ENCODE measurements at regions not wholly inside any gene's neighbourhood (a gene's known extent, or its start where the extent isn't known, plus 50 kb on each side); places are given as distances from the start of the nearest gene placed in this dataset.

DNA sequence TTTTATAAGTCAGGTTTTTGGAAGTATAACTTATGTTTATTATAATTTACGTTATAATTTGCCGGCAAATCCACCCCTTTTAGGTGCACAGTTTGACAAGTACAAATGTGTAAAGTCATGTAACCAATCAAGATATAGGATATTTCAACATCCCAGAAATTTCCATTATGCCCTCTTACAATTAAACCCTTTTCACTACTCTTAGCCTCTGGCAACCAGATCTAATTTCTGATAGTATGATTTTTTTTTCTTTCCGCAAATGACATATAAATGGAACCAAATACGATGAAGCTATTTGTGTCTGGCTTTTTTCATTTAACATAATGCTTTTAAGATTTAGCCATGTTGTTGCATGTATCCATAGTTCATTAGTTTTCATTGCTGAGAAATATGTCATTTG, 69.5 kb upstream of the HTATIP2 start:
- DNase-seq (ENCODE audit: low read depth) = no peak
- TF ChIP-seq, protein P1, sequence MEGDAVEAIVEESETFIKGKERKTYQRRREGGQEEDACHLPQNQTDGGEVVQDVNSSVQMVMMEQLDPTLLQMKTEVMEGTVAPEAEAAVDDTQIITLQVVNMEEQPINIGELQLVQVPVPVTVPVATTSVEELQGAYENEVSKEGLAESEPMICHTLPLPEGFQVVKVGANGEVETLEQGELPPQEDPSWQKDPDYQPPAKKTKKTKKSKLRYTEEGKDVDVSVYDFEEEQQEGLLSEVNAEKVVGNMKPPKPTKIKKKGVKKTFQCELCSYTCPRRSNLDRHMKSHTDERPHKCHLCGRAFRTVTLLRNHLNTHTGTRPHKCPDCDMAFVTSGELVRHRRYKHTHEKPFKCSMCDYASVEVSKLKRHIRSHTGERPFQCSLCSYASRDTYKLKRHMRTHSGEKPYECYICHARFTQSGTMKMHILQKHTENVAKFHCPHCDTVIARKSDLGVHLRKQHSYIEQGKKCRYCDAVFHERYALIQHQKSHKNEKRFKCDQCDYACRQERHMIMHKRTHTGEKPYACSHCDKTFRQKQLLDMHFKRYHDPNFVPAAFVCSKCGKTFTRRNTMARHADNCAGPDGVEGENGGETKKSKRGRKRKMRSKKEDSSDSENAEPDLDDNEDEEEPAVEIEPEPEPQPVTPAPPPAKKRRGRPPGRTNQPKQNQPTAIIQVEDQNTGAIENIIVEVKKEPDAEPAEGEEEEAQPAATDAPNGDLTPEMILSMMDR (IDR thresholded peaks at IDR 0.05; ENCODE audit: low read length, missing control alignments) = no peak
- no peak overlapping the region for H3K4me3 ChIP-seq (replicated peaks; ENCODE audit: low read depth, low read length)

DNA sequence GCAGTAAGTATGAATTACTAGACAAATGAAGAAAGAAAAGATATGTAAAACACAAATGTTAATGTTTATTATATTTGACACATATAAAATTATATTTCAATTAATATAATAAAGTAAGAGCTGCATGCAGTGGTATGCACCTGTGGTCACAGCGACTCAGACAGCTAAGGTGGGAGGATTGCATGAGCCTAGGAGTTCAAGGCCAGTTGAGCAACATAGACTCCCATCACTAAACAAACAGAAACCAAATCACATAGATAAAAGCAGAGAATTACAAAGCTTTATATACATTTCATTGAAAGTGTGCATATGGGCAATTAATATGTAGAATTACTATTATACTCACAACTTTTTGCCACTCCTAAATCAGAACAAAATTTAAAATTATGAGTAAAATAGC, 70.0 kb upstream of the HTATIP2 start:
- no peak overlapping the region for H3K4me3 ChIP-seq (replicated peaks; ENCODE audit: low read depth, low read length)
- DNase-seq (ENCODE audit: low read depth) = no peak
- TF ChIP-seq, protein P1 (IDR thresholded peaks at IDR 0.05; ENCODE audit: low read length, missing control alignments) = no peak

DNA sequence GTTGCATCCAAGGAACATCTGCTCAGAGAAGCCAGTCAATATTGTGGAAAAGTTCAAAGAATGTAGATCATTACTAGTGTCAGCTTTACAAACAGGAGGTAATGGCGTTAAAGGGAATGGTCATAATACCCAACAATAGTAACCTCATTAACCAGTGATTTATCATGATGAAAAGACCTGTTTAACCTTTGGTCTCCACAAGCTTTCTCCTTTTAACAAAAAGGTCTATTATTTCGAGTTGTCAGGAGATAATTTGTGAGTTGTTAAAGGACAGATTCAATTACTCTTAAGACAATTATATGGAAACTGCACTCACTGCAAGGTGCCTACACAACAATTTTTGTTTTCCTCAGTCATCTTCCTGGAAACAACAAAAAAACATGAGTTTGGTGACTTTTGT, 73.8 kb upstream of the HTATIP2 start:
- TF ChIP-seq, protein P1 (IDR thresholded peaks at IDR 0.05; ENCODE audit: low read length, missing control alignments) = no peak
- DNase-seq (ENCODE audit: low read depth) = no peak
- H3K4me3 ChIP-seq (replicated peaks; ENCODE audit: low read depth, low read length) = no peak overlapping the region

DNA sequence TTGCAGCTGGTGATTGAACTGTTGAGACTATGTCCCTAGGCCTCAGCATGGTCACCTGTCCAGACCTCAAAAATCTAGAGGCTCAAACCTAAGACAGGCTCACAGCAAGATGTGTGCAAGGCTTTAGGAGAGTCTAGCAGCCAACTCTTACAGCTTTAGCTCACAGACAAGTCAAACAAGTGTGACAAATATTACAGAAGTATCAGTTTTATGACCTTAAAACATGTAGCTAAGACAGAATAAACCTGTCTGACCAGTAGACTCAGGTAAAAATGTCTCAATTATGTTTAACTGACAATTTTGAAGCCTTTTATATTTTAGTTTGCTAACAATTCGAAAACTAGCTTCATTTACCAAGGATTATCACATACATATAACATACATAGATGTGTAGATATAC, 80.0 kb upstream of the HTATIP2 start:
- TF ChIP-seq, protein P1 (IDR thresholded peaks at IDR 0.05; ENCODE audit: low read length, missing control alignments) = no peak
- no peak overlapping the region for H3K4me3 ChIP-seq (replicated peaks; ENCODE audit: low read depth, low read length)
- no peak for DNase-seq (ENCODE audit: low read depth)

DNA sequence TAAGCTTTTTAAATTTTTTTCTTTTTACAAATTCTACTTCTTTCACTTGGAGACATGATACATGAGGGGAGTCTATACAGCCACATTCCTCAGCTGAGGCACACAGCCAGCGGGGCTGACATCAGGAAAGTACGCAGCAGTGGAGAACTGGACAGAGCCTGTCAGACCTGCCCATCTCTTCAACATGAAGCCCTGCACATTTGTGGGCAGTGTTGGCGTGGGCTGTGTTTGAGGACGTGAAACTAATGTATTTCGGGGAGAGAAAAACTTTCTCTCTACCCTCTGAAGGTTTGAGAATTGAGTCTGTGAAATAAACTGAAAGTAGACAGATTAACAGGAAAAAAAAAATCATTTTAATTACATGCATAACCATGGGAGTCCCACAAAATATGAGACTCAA, 84.8 kb upstream of the HTATIP2 start:
- H3K4me3 ChIP-seq (replicated peaks; ENCODE audit: low read depth, low read length) = no peak overlapping the region
- TF ChIP-seq, protein P1 (IDR thresholded peaks at IDR 0.05; ENCODE audit: low read length, missing control alignments) = no peak
- peak; percentile 2 for DNase-seq (ENCODE audit: low read depth)

DNA sequence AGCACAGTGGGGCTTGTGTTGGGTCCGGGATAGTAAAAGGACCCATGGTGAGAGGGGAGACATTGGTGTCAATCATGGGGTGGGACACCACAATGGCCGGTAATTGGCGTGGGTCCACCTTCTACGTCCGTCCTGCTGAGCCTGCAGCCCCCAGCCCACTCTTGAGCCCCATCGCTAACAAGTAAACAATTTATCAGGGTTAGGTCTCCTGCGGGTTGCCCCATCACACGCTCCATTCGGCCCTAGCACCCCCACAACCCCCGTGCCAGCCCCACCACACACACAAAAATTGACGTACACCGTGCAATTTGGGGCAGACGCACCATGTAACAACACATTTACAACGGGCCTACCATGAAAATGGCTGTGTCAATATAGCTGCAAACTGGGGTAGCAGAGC, 86.5 kb upstream of the HTATIP2 start:
- no peak overlapping the region for H3K4me3 ChIP-seq (replicated peaks; ENCODE audit: low read depth, low read length)
- TF ChIP-seq, protein P1 (IDR thresholded peaks at IDR 0.05; ENCODE audit: low read length, missing control alignments) = no peak
- no peak for DNase-seq (ENCODE audit: low read depth)

Data from fibroblast of pulmonary artery (primary cell).